Activated B cell treated with CpG ODN at 0.5 μM for 24 hours (primary cell): ENCODE measurements at regions not wholly inside any gene's neighbourhood (a gene's known extent, or its start where the extent isn't known, plus 50 kb on each side); places are given as distances from the start of the nearest gene placed in this dataset.
"Not testable (repeated sequence)": the region's sequence is repeated elsewhere in the genome, so short reads cannot be mapped to it uniquely, and the experiment has no call there.

Experiments used
- ATAC-seq: fragments of 200-7000 bp; cut with Tn5 transposase; one replicate; pipeline ENCODE4 v1.10.0; 2021; ENCODE audit warnings: low read depth, mild to moderate bottlenecking, moderate library complexity
- CTCF ChIA-PET: fragments of 350-600 bp; sonication (Branson Sonifier 250); formaldehyde crosslinking; loops from one replicate; lab custom pipeline; 2021; ENCODE audit warnings: antibody characterized with exemption; lab: Charles Lee
- POLR2A ChIA-PET: fragments of 350-600 bp; sonication (Branson Sonifier 250); formaldehyde crosslinking; loops from one replicate; lab custom pipeline; 2021; ENCODE audit warnings: antibody characterized with exemption; lab: Charles Lee
- DNase-seq: peaks from one replicate; pipeline ENCODE4 v3.0.0; 2022
- H3K27ac Mint-ChIP-seq: one replicate; pipeline ENCODE4 v1.8.0; 2020; ENCODE audit warnings: mixed read lengths
- H3K27me3 Mint-ChIP-seq: one replicate; pipeline ENCODE4 v1.8.0; 2021; ENCODE audit warnings: mixed read lengths
- H3K36me3 Mint-ChIP-seq: one replicate; pipeline ENCODE4 v1.8.0; 2021; ENCODE audit warnings: low read depth, mixed read lengths
- H3K4me1 Mint-ChIP-seq: one replicate; pipeline ENCODE4 v1.8.0; 2021; ENCODE audit warnings: mixed read lengths
- H3K4me3 Mint-ChIP-seq: one replicate; pipeline ENCODE4 v1.8.0; 2020; ENCODE audit warnings: mild to moderate bottlenecking, mixed read lengths
- H3K9me3 Mint-ChIP-seq: one replicate; pipeline ENCODE4 v1.8.0; 2020; ENCODE audit warnings: mixed read lengths
- intact Hi-C: fragments of 100-400 bp; cut with micrococcal nuclease; formaldehyde crosslinking; loops from one replicate; pipeline ENCODE4 v1.15.1; 2024
- TF ChIP-seq, protein P1 (sequence below): fragments of 200-600 bp; IDR thresholded peaks from one replicate; pipeline ENCODE4 v1.8.0; 2022; ENCODE audit warnings: antibody characterized with exemption, mild to moderate bottlenecking

- ATAC-seq, result no peak
- H3K9me3 Mint-ChIP-seq, result no peaks in the 10 kb centered on the region
These were observed 518.9 kb upstream of the SGCD start for GRCh38 chr5:155807884-155808576.

DNA sequence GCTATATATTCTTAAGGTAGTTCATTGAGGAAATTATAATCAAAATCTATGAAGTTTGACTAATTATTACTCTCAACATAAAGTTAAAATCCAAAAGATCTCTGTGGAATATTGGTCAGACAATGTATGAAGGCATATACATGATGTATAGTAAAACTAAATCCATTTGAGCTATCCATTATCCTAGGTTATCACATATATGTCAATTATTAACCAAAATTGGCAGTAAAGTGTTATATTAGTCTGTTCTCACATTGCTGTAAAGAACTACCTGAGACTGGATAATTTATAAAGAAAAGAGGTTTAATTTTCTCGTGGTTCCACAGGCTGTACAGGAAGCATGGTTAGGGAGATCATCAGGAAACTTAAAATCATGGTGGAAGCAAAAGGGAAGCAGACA is 511.7 kb upstream of the SGCD start:
- Mint-ChIP-seq H3K4me3 (no peak overlapping the region), H3K27me3 (no peaks in the 10 kb centered on the region)

More at GRCh38 chr5:155807884-155808576, 518.9 kb upstream of the SGCD start:
- TF ChIP-seq, protein P1, sequence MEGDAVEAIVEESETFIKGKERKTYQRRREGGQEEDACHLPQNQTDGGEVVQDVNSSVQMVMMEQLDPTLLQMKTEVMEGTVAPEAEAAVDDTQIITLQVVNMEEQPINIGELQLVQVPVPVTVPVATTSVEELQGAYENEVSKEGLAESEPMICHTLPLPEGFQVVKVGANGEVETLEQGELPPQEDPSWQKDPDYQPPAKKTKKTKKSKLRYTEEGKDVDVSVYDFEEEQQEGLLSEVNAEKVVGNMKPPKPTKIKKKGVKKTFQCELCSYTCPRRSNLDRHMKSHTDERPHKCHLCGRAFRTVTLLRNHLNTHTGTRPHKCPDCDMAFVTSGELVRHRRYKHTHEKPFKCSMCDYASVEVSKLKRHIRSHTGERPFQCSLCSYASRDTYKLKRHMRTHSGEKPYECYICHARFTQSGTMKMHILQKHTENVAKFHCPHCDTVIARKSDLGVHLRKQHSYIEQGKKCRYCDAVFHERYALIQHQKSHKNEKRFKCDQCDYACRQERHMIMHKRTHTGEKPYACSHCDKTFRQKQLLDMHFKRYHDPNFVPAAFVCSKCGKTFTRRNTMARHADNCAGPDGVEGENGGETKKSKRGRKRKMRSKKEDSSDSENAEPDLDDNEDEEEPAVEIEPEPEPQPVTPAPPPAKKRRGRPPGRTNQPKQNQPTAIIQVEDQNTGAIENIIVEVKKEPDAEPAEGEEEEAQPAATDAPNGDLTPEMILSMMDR, result no peak
- Mint-ChIP-seq H3K36me3 (no peaks in the 10 kb centered on the region), H3K27ac (no peak overlapping the region), H3K4me3 (no peak overlapping the region), H3K4me1 (no peaks in the 10 kb centered on the region), H3K27me3 (no peaks in the 10 kb centered on the region)
- POLR2A ChIA-PET, result no interaction called here
- DNase-seq, result no peak
- intact Hi-C loops, result no loop called here
- CTCF ChIA-PET, result no interaction called here

DNA sequence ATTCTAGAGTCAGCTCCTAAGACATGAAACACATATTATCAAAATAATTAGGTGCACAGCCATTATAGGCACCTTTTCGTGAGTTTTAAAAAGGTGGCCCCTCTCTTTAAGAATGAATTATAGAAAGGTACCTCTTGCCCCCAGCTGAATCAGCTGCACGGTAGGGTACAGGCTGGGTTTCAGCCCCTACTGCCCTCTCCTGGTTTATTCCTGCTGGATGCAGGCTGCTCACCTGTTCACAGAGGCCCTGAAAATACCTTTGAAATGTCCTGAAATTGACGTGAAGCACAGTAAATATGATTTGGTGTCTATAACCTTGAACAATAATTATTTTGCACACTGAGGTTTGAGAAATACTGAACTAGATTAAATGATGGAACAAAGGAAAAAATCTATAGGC is 504.8 kb upstream of the SGCD start:
- Mint-ChIP-seq H3K4me1 (no peaks in the 10 kb centered on the region), H3K9me3 (no peaks in the 10 kb centered on the region), H3K4me3 (no peak overlapping the region), H3K36me3 (no peaks in the 10 kb centered on the region), H3K27ac (no peak overlapping the region), H3K27me3 (no peaks in the 10 kb centered on the region)
- intact Hi-C loops, result no loop called here
- ChIA-PET POLR2A (no interaction called here), CTCF (no interaction called here)
- DNase-seq (no peak), ATAC-seq (no peak)
- TF ChIP-seq, protein P1, result no peak

More for the DNA sequence above, 511.7 kb upstream of the SGCD start:
- DNase-seq (no peak), ATAC-seq (no peak)
- Mint-ChIP-seq H3K9me3 (no peaks in the 10 kb centered on the region), H3K27ac (no peak overlapping the region), H3K36me3 (no peaks in the 10 kb centered on the region), H3K4me1 (no peaks in the 10 kb centered on the region)
- ChIA-PET CTCF (no interaction called here), POLR2A (no interaction called here)
- TF ChIP-seq, protein P1, result no peak
- intact Hi-C loops, result no loop called here

DNA sequence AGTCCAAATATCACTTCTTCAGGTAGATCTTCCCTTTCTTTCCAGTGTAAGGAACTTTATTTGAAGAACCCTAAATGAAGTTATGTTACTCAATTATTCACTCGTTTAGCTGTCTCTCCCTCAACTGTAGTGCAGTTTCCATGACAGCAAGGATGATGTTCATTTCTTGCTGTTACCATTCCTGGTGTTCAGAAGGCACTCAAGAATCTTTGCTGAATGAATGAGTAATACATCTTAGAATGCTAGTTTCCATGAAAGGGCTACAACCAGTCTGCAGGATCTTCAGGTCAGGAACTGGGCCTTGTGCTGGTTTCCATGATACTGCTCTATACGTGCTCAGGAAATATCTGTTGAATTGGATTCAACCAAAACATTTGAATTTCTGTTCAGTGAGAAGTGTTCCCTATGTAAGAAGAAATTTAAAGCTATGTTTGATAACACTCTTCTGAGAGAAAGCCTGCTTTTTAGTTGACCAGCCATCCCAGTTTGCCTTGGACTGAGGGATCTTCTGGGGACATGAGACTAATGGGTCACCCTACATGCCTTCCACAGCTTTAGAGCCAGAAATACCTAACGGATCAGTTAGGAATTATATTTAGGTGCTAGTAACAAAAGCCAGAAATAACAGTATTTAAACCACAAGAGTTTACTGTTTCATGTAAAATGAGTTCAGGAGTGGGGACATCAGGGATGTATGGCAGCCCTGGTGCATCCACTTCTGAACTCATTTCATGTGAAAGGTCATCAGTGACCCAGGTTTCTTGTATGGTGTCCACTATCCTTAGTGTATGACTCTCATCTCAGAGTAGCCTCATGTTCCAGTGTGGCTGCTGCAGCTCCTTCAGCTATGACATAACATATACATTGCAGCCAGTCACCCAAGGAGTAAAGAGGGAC is 500.1 kb upstream of the SGCD start:
- CTCF ChIA-PET, result no interaction called here
- H3K9me3 Mint-ChIP-seq, result no peaks in the 10 kb centered on the region
- POLR2A ChIA-PET, result no interaction called here

DNA sequence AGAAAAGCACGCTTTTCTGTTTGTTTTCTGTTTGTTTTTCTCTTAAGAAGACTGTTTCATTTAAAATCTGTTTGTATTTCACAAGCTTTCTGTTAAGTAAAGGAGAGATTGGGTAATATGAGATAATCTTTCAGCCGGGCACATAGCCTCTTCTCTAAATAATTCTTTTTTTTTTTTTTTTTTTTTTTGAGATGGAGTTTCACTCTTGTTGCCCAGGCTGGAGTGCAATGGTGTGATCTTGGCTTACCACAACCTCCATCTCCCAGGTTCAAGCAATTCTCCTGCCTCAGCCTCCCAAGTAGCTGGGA is 499.5 kb upstream of the SGCD start:
- POLR2A ChIA-PET, CTCF ChIA-PET: not testable (repeated sequence)

More for the DNA sequence above, 500.1 kb upstream of the SGCD start:
- Mint-ChIP-seq H3K36me3 (no peaks in the 10 kb centered on the region), H3K4me3 (no peak overlapping the region), H3K27ac (no peak overlapping the region), H3K27me3 (no peaks in the 10 kb centered on the region), H3K4me1 (no peaks in the 10 kb centered on the region)
- intact Hi-C loops, result no loop called here
- TF ChIP-seq, protein P1, result no peak
- DNase-seq (no peak), ATAC-seq (no peak)

More for the DNA sequence above, 499.5 kb upstream of the SGCD start:
- H3K27me3 Mint-ChIP-seq, DNase-seq, H3K9me3 Mint-ChIP-seq, H3K36me3 Mint-ChIP-seq, H3K27ac Mint-ChIP-seq, ATAC-seq, H3K4me3 Mint-ChIP-seq, intact Hi-C loops, H3K4me1 Mint-ChIP-seq: not testable (repeated sequence)
